ENCODE measurements at regions not wholly inside any gene's neighbourhood (a gene's known extent, or its start where the extent isn't known, plus 50 kb on each side); places are given as distances from the start of the nearest gene placed in this dataset.

- H3K4me3 ChIP-seq (ENCODE audit: low read length), result no peak overlapping the region
- H3K4me1 ChIP-seq (ENCODE audit: control insufficient read depth, insufficient read depth, low read length), result no peaks in the 10 kb centered on the region
- H3K36me3 ChIP-seq (ENCODE audit: control insufficient read depth, insufficient read depth, low read length), result no peaks in the 10 kb centered on the region
- H3K27me3 ChIP-seq (ENCODE audit: control insufficient read depth, insufficient read depth, low read length), result no peaks in the 10 kb centered on the region
- H3K9me3 ChIP-seq (ENCODE audit: control insufficient read depth, insufficient read depth, low read length), result no peaks in the 10 kb centered on the region
- H3K27ac ChIP-seq (ENCODE audit: low read length), result no peak overlapping the region
- no peak for DNase-seq (ENCODE audit: low read depth, low spot score)
- WGBS (ENCODE audit: insufficient coverage, insufficient read length), result no CpG with 5 or more reads among the region's 26 CpGs
Observed at GRCh38 chr14:101246894-101247841, 314.1 kb upstream of the DIO3 start.

- Histone ChIP-seq H3K27me3 (ENCODE audit: control insufficient read depth, insufficient read depth, low read length) (no peaks in the 10 kb centered on the region), H3K9me3 (ENCODE audit: control insufficient read depth, insufficient read depth, low read length) (no peaks in the 10 kb centered on the region), H3K4me3 (ENCODE audit: low read length) (no peak overlapping the region), H3K36me3 (ENCODE audit: control insufficient read depth, insufficient read depth, low read length) (no peaks in the 10 kb centered on the region), H3K27ac (ENCODE audit: low read length) (no peak overlapping the region), H3K4me1 (ENCODE audit: control insufficient read depth, insufficient read depth, low read length) (no peaks in the 10 kb centered on the region)
- WGBS (ENCODE audit: insufficient coverage, insufficient read length), result no CpG with 5 or more reads among the region's 17 CpGs
- DNase-seq (ENCODE audit: low read depth, low spot score), result no peak
Observed at GRCh38 chr14:101247842-101248725, 313.2 kb upstream of the DIO3 start.

GRCh38 chr14:101248840-101249675 lies 312.2 kb upstream of the DIO3 start:
- Histone ChIP-seq H3K27ac (ENCODE audit: low read length) (no peak overlapping the region), H3K27me3 (ENCODE audit: control insufficient read depth, insufficient read depth, low read length) (no peaks in the 10 kb centered on the region), H3K36me3 (ENCODE audit: control insufficient read depth, insufficient read depth, low read length) (no peaks in the 10 kb centered on the region), H3K4me3 (ENCODE audit: low read length) (no peak overlapping the region), H3K4me1 (ENCODE audit: control insufficient read depth, insufficient read depth, low read length) (no peaks in the 10 kb centered on the region), H3K9me3 (ENCODE audit: control insufficient read depth, insufficient read depth, low read length) (no peaks in the 10 kb centered on the region)
- DNase-seq (ENCODE audit: low read depth, low spot score), result no peak
- no CpG with 5 or more reads among the region's 18 CpGs for WGBS (ENCODE audit: insufficient coverage, insufficient read length)

- Histone ChIP-seq H3K27me3 (ENCODE audit: control insufficient read depth, insufficient read depth, low read length) (no peaks in the 10 kb centered on the region), H3K9me3 (ENCODE audit: control insufficient read depth, insufficient read depth, low read length) (no peaks in the 10 kb centered on the region), H3K4me1 (ENCODE audit: control insufficient read depth, insufficient read depth, low read length) (no peaks in the 10 kb centered on the region), H3K36me3 (ENCODE audit: control insufficient read depth, insufficient read depth, low read length) (no peaks in the 10 kb centered on the region), H3K4me3 (ENCODE audit: low read length) (no peak overlapping the region), H3K27ac (ENCODE audit: low read length) (no peak overlapping the region)
- DNase-seq (ENCODE audit: low read depth, low spot score), result no peak
- WGBS (ENCODE audit: insufficient coverage, insufficient read length), result no CpG with 5 or more reads among the region's 8 CpGs
Observed at GRCh38 chr14:101249676-101250036, 311.6 kb upstream of the DIO3 start.

- H3K27me3 ChIP-seq (ENCODE audit: control insufficient read depth, insufficient read depth, low read length), result no peaks in the 10 kb centered on the region
- H3K9me3 ChIP-seq (ENCODE audit: control insufficient read depth, insufficient read depth, low read length), result no peaks in the 10 kb centered on the region
- no peak overlapping the region for H3K27ac ChIP-seq (ENCODE audit: low read length)
- no peak for DNase-seq (ENCODE audit: low read depth, low spot score)
- no peaks in the 10 kb centered on the region for H3K4me1 ChIP-seq (ENCODE audit: control insufficient read depth, insufficient read depth, low read length)
- H3K36me3 ChIP-seq (ENCODE audit: control insufficient read depth, insufficient read depth, low read length), result no peaks in the 10 kb centered on the region
- no CpG with 5 or more reads among the region's 17 CpGs for WGBS (ENCODE audit: insufficient coverage, insufficient read length)
- H3K4me3 ChIP-seq (ENCODE audit: low read length), result no peak overlapping the region
Observed at GRCh38 chr14:101250336-101250947, 310.9 kb upstream of the DIO3 start.

- no peak for DNase-seq (ENCODE audit: low read depth, low spot score)
- H3K36me3 ChIP-seq (ENCODE audit: control insufficient read depth, insufficient read depth, low read length), result no peaks in the 10 kb centered on the region
- no peaks in the 10 kb centered on the region for H3K27me3 ChIP-seq (ENCODE audit: control insufficient read depth, insufficient read depth, low read length)
- H3K4me1 ChIP-seq (ENCODE audit: control insufficient read depth, insufficient read depth, low read length), result no peaks in the 10 kb centered on the region
- no peak overlapping the region for H3K4me3 ChIP-seq (ENCODE audit: low read length)
- H3K9me3 ChIP-seq (ENCODE audit: control insufficient read depth, insufficient read depth, low read length), result no peaks in the 10 kb centered on the region
- no peak overlapping the region for H3K27ac ChIP-seq (ENCODE audit: low read length)
- WGBS (ENCODE audit: insufficient coverage, insufficient read length), result no CpG with 5 or more reads among the region's 15 CpGs
Observed at GRCh38 chr14:101250948-101251811, 310.1 kb upstream of the DIO3 start.

- Histone ChIP-seq H3K4me3 (ENCODE audit: low read length) (no peak overlapping the region), H3K36me3 (ENCODE audit: control insufficient read depth, insufficient read depth, low read length) (no peaks in the 10 kb centered on the region), H3K27ac (ENCODE audit: low read length) (no peak overlapping the region), H3K4me1 (ENCODE audit: control insufficient read depth, insufficient read depth, low read length) (no peaks in the 10 kb centered on the region), H3K9me3 (ENCODE audit: control insufficient read depth, insufficient read depth, low read length) (no peaks in the 10 kb centered on the region), H3K27me3 (ENCODE audit: control insufficient read depth, insufficient read depth, low read length) (no peaks in the 10 kb centered on the region)
- WGBS (ENCODE audit: insufficient coverage, insufficient read length), result no CpG with 5 or more reads among the region's 15 CpGs
- no peak for DNase-seq (ENCODE audit: low read depth, low spot score)
Observed at GRCh38 chr14:101251812-101252442, 309.4 kb upstream of the DIO3 start.

- Histone ChIP-seq H3K4me3 (ENCODE audit: low read length) (no peak overlapping the region), H3K36me3 (ENCODE audit: control insufficient read depth, insufficient read depth, low read length) (no peaks in the 10 kb centered on the region), H3K27me3 (ENCODE audit: control insufficient read depth, insufficient read depth, low read length) (no peaks in the 10 kb centered on the region), H3K4me1 (ENCODE audit: control insufficient read depth, insufficient read depth, low read length) (no peaks in the 10 kb centered on the region), H3K27ac (ENCODE audit: low read length) (no peak overlapping the region), H3K9me3 (ENCODE audit: control insufficient read depth, insufficient read depth, low read length) (no peaks in the 10 kb centered on the region)
- no CpG with 5 or more reads among the region's 13 CpGs for WGBS (ENCODE audit: insufficient coverage, insufficient read length)
- DNase-seq (ENCODE audit: low read depth, low spot score), result no peak
Observed at GRCh38 chr14:101252443-101253214, 308.7 kb upstream of the DIO3 start.
